ENCODE measurements at regions not wholly inside any gene's neighbourhood (a gene's known extent, or its start where the extent isn't known, plus 50 kb on each side); places are given as distances from the start of the nearest gene placed in this dataset.
A peak's percentile ranks its signal among the peaks of the same experiment; 100 is the strongest.

DNA sequence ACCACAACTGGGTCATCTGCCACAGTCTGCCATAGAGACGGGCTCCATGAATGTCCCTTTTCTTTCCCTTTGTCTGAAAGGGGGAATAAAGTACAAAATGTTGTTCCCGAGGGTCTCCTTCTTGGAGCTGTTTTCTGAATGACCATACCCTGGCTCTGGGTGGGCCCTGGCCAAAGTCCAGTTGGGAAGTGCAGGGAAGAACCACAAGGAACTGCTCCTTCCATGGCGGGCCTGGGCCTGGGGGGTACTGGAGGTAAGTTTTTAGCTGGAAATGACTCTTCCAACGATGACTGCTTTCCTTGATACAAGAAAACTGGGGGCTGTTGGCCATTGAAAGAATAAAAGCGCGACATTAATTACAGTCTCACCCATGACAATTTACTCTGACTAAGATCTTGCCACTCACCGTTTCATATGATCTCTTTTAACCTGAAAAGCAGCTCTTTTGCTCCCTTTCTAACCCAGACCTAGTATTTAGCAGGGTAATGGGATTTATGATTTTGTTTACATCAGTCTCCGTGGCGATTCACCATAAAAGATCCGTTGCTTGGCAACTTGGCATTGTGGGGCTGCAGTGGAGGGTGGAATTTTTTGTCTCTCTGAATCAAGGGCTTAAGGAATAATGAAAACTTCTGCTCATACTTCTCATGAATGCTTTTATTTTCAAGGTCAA, 89.2 kb upstream of the PTCH1 start:
- Mint-ChIP-seq H3K27ac (no peak overlapping the region), H3K4me1 (no peaks in the 10 kb centered on the region), H3K27me3 (peaks cover 2% of the 10 kb centered on the region), H3K9me3 (no peaks in the 10 kb centered on the region), H3K4me3 (no peak overlapping the region), H3K36me3 (no peaks in the 10 kb centered on the region)

DNA sequence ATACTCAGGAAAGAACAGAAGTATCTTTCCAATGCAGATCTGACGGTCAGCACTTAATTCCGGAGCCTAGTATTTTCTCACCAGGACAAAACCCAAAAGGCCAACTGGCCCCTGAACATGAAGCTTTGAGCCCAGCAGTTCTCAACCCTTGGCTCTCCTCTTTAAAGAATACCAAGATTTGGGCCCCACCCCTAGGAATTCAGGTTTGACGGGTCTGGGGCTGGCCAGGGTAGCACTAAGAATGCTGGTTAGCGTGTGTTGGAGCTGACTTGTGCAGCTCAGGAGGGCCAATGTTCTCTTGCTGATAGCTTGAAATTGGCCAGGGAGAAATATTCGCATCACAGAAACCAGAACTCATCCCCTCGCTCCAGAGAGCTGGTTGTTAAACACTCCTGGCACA, 88.3 kb upstream of the PTCH1 start:
- H3K27me3 Mint-ChIP-seq = peaks cover 2% of the 10 kb centered on the region
- no peaks in the 10 kb centered on the region for H3K36me3 Mint-ChIP-seq
- H3K4me3 Mint-ChIP-seq = no peak overlapping the region
- no peak overlapping the region for H3K27ac Mint-ChIP-seq
- no peaks in the 10 kb centered on the region for H3K4me1 Mint-ChIP-seq
- no peaks in the 10 kb centered on the region for H3K9me3 Mint-ChIP-seq

DNA sequence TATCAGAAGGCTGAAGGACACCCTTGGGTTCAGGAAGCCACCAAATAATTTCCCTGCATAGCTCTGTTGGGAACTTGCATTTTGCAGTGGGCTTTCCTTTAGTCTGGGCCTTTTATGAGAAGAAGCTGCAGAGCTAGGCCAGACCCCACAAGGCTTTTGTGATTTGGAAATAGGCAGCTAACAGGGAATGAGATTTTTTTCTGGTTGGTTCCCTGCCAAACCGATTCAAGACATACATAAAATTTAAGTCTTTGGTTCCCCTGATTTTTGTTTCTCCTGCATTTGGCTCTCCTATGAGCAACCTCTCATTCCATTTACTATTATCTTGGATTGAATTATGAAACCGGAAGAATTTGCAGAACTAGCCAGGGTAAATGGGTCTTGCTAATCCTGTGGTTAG, 81.5 kb upstream of the PTCH1 start:
- H3K4me3 Mint-ChIP-seq = no peak overlapping the region
- no peaks in the 10 kb centered on the region for H3K9me3 Mint-ChIP-seq
- no peak overlapping the region for H3K27ac Mint-ChIP-seq
- H3K36me3 Mint-ChIP-seq = no peaks in the 10 kb centered on the region
- H3K27me3 Mint-ChIP-seq = peaks cover 2% of the 10 kb centered on the region
- peaks cover 0 to 1% (median 0%) of the 10 kb centered on the region in 3 donors for H3K4me1 Mint-ChIP-seq

DNA sequence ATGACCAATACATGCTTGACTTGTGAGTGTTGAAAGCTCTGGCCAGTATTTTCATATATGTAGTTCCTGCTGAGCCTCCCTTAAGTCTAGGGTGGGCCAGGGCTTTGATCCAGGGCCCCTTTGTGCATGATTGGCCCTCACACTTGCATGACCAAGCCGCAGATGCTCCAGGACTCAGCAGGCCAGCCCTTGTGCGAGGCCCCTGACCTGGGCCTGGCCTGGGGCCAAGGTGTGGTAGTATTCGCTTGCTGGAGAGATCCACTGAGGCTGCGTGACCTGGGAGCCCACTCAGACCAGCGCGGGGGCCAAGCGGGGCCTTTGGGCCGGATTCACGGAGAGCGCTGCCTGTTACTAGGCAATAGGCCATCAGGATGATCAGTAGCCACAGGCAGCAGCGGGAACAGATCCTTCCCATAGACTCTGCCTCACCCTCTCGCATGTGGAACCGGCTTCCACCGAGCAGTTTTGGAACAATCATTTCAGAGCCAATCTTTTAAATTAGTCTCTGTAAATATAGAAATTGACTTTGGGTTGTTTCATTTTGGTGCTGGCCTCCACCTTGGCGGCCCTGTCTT, 79.0 kb upstream of the PTCH1 start:
- no peak overlapping the region for H3K4me3 Mint-ChIP-seq

DNA sequence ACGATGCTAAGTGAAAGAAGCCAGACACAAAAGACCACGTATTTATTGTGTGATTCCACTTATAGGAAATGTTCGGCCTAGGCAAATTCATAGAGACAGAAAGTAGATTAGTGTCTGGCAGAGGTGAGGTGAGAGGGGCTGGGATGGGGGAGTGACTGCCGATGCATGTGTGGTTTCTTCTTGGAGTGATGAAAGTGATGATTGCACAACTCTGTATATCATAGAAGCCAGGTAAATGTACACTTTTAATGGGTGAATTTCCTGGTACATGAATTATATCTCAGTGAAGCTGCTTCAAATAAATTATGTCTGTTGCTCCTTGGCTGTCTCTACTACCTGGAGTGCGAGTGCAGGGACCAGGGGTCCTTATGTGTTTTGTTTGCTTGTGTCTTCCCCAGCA, 76.2 kb upstream of the PTCH1 start:
- Mint-ChIP-seq H3K9me3 (peaks cover 0 to 2% (median 0%) of the 10 kb centered on the region in 3 donors), H3K27me3 (peaks cover 8% of the 10 kb centered on the region), H3K4me1 (peaks cover 0 to 1% (median 0%) of the 10 kb centered on the region in 3 donors), H3K27ac (no peak overlapping the region), H3K4me3 (no peak overlapping the region), H3K36me3 (no peaks in the 10 kb centered on the region)

More for the DNA sequence above, 79.0 kb upstream of the PTCH1 start:
- Mint-ChIP-seq H3K36me3 (no peaks in the 10 kb centered on the region), H3K4me1 (peaks cover 0 to 1% (median 0%) of the 10 kb centered on the region in 3 donors), H3K9me3 (peaks cover 0 to 2% (median 0%) of the 10 kb centered on the region in 3 donors), H3K27ac (no peak overlapping the region), H3K27me3 (peaks cover 5% of the 10 kb centered on the region)

DNA sequence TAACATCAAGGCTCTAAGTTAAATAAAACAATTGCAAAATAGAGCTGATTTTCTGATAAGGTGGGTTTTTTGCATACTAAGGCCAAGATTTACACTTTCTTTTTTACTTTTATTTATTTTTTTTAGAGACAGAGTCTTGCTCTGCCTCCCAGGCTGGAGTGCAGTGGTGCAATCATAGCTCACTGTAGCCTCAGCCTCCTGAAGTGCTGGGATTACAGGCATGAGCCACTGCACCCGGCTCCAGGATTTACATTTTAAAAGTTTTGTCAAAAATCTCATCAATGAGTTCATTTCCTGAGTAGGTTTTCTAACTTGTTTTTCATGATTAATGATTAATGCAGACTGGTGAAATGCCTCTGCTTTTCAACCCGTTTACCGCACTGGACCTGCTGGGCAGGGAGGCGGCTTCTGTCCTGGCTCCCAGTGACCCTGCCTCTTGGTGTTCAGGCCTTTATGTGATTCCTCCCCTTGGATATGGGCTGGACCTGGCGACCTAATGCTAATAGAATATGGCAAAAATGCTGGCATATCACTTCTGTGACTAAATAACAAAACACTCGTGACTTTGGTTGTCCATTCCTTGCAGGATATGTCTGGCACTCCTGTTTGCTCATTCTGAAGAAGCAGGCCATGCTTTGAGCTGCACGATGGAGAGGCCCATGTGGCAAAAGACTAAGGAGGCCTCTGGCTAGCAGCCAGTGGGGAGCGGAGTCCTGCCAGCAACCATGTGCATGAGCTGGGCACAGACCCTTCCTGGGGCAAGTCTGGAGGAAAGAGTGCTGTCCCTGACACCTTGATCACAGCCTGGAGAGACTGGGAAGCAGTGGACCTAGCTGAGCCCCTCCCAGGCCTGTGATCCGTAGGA, 72.2 kb upstream of the PTCH1 start:
- Mint-ChIP-seq H3K27ac (no peak overlapping the region), H3K9me3 (peaks cover 0 to 4% (median 0%) of the 10 kb centered on the region in 3 donors), H3K4me3 (no peak overlapping the region), H3K4me1 (peaks cover 0 to 2% (median 0%) of the 10 kb centered on the region in 3 donors), H3K27me3 (peaks cover 6% of the 10 kb centered on the region), H3K36me3 (no peaks in the 10 kb centered on the region)

DNA sequence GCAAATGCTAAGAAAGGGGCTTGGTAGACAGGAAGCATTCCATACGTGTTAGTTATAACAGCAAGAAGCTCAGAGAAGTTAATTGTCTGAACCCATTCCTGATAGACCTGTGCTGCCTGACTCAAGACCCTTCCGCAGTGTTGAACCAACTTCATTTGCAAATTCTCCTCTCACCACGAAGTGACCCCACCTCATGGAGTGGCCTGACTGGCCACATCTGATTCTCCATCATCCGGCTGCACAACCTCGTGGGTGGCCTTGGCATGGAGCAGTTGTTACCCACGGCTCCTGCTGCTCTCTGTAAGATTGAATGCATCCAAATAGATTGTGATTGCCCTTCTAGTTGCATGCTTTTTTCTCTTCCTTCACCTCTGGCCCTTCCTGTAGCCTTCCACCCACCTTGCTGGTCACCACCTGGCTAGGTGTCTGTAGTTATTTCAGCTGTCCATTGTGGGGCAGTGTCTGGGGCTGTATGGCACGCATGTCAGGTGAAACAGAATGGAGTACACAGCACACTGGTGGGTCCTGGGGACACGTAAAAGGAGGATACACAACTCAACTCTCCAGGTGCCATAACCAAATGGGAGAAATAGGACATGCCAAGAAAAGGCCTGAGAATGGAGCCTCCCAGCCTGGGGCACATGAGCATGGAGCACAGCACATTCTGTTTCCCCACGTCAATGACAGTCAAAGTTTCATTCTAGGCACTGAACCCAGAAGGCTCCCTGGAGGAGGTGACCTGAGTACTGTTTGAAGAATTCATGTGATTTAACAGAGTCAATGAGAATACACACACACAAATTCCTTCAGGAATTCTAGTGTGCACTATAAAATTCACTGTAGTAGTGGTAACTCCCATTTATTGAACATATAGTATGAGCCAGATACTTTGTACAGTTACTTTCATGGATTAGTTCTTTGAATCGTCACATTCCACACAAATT, 70.5 kb upstream of the PTCH1 start:
- Mint-ChIP-seq H3K27me3 (peaks cover 4% of the 10 kb centered on the region), H3K36me3 (no peaks in the 10 kb centered on the region), H3K27ac (no peak overlapping the region), H3K9me3 (peaks cover 0 to 4% (median 0%) of the 10 kb centered on the region in 3 donors), H3K4me3 (no peak overlapping the region), H3K4me1 (peaks cover 0 to 2% (median 0%) of the 10 kb centered on the region in 3 donors)

DNA sequence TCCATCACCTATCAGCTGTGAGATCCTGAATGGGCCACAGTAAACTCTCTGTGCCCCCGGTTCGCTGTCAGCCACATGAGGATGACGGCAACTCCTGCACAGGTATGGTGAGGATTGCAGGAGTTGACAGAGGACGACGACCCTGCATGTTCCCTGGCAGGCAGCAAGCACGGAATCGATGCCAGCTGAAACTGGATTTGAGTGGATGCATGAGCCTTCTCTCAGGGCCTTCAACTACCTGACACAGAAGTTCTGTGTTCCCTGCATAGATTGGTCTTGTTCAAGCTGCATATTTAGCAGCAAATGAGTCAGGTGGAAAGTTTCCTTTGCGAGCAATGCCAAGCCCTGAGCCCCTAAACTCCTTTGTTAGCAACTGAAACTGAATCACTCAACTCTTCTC, 69.6 kb upstream of the PTCH1 start:
- Mint-ChIP-seq H3K4me3 (no peak overlapping the region), H3K27ac (no peak overlapping the region), H3K4me1 (peaks cover 0 to 2% (median 0%) of the 10 kb centered on the region in 3 donors), H3K27me3 (peaks cover 3% of the 10 kb centered on the region), H3K36me3 (no peaks in the 10 kb centered on the region), H3K9me3 (peaks cover 0 to 2% (median 0%) of the 10 kb centered on the region in 3 donors)

GRCh38 chr9:95585824-95586223, 69.1 kb upstream of the PTCH1 start:
- H3K9me3 Mint-ChIP-seq = peaks cover 0 to 2% (median 0%) of the 10 kb centered on the region in 3 donors
- H3K27me3 Mint-ChIP-seq = peaks cover 3% of the 10 kb centered on the region
- H3K36me3 Mint-ChIP-seq = no peaks in the 10 kb centered on the region
- no peak overlapping the region for H3K4me3 Mint-ChIP-seq
- H3K4me1 Mint-ChIP-seq = peaks cover 0 to 2% (median 0%) of the 10 kb centered on the region in 3 donors
- no peak overlapping the region for H3K27ac Mint-ChIP-seq

GRCh38 chr9:95584176-95584575, 67.4 kb upstream of the PTCH1 start:
- Mint-ChIP-seq H3K36me3 (no peaks in the 10 kb centered on the region), H3K9me3 (peaks cover 0 to 2% (median 0%) of the 10 kb centered on the region in 3 donors), H3K27me3 (peaks cover 5% of the 10 kb centered on the region), H3K4me1 (peaks cover 0 to 2% (median 0%) of the 10 kb centered on the region in 3 donors), H3K4me3 (no peak overlapping the region), H3K27ac (no peak overlapping the region)

DNA sequence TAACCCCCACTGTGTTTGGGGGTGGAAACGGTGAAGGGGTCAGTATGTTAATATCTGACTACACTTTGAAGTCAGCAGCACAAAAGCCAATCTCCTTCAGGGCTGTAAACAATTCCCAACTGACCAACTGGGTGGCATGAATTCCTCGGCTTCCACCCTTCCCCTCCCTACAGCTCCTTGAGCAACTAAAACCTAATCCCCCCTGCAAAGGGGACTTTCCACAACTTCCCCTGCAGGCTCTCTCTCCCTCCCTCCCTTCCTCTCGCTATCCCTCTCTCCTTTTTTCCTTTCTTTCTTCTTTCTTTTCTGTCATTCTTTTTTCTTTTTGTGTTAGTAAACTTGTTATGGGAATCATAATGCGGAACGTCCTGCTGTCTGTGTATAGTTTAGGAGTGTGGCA, 65.1 kb upstream of the PTCH1 start:
- H3K27me3 Mint-ChIP-seq = peaks cover 5% of the 10 kb centered on the region
- no peak overlapping the region for H3K27ac Mint-ChIP-seq
- H3K4me3 Mint-ChIP-seq = no peak overlapping the region
- H3K36me3 Mint-ChIP-seq = no peaks in the 10 kb centered on the region
- peaks cover 0 to 2% (median 0%) of the 10 kb centered on the region in 3 donors for H3K9me3 Mint-ChIP-seq
- H3K4me1 Mint-ChIP-seq = no peaks in the 10 kb centered on the region

GRCh38 chr9:95580812-95581761, 64.3 kb upstream of the PTCH1 start:
- H3K9me3 Mint-ChIP-seq = peaks cover 0 to 1% (median 0%) of the 10 kb centered on the region in 3 donors
- H3K27ac Mint-ChIP-seq = no peak overlapping the region
- no peaks in the 10 kb centered on the region for H3K4me1 Mint-ChIP-seq
- H3K4me3 Mint-ChIP-seq = no peak overlapping the region
- H3K27me3 Mint-ChIP-seq = peaks cover 5% of the 10 kb centered on the region
- no peaks in the 10 kb centered on the region for H3K36me3 Mint-ChIP-seq

- Mint-ChIP-seq H3K27ac (no peak overlapping the region), H3K4me1 (peaks cover 0 to 2% (median 0%) of the 10 kb centered on the region in 3 donors), H3K9me3 (peaks cover 0 to 4% (median 0%) of the 10 kb centered on the region in 3 donors), H3K36me3 (no peaks in the 10 kb centered on the region), H3K4me3 (peak overlapping the region in 1 of 4 donors; percentile 47), H3K27me3 (peaks cover 20% of the 10 kb centered on the region)
Observed at GRCh38 chr9:95574866-95575553, 58.2 kb upstream of the PTCH1 start.

Measured in IgD-negative memory B cell (primary cell).